BJ (cell line): ENCODE measurements at regions not wholly inside any gene's neighbourhood (a gene's known extent, or its start where the extent isn't known, plus 50 kb on each side); places are given as distances from the start of the nearest gene placed in this dataset.

Experiments used
- CTCF ChIA-PET: fragments of 350-600 bp; formaldehyde crosslinking; extraction: SDS; loops from one replicate; lab custom pipeline; 2021; ENCODE audit warnings: antibody characterized with exemption, inconsistent platforms; lab: Yijun Ruan, JAX
- POLR2A ChIA-PET: fragments of 300-600 bp; sonication (Branson Sonifier 250); formaldehyde crosslinking; extraction: SDS; loops from one replicate; lab custom pipeline; 2021; ENCODE audit warnings: antibody characterized with exemption; lab: Charles Lee
- DNase-seq: peaks from one replicate; pipeline ENCODE4 v3.0.0-alpha.2; 2011; ENCODE audit warnings: low read depth
- H3K27me3 ChIP-seq: 2 replicates; pipeline ENCODE4 v1.6.0; 2011; ENCODE audit warnings: low read length; ENCODE audit not compliant: control insufficient read depth, insufficient read depth
- H3K36me3 ChIP-seq: 2 replicates; pipeline ENCODE4 v1.5.1; 2011; ENCODE audit warnings: low read length; ENCODE audit not compliant: control insufficient read depth, insufficient read depth
- H3K4me3 ChIP-seq: 2 replicates; pipeline ENCODE4 v1.5.1; 2011; ENCODE audit warnings: low read depth, mild to moderate bottlenecking, control low read depth, low read length
- CTCF ChIP-seq: IDR thresholded peaks from 2 replicates; pipeline ENCODE4 v1.5.1; 2011; ENCODE audit warnings: low read depth, mild to moderate bottlenecking, control low read depth, inconsistent platforms, low read length, moderate library complexity; ENCODE audit not compliant: insufficient read depth

- no peak for TF ChIP-seq CTCF
- POLR2A ChIA-PET, result no interaction called here
- no peak for DNase-seq
- Histone ChIP-seq H3K36me3 (no peaks in the 10 kb centered on the region), H3K27me3 (no peaks in the 10 kb centered on the region), H3K4me3 (no peak overlapping the region)
- CTCF ChIA-PET, result no interaction called here
Measured at GRCh38 chr4:141416219-141416618, 195.5 kb downstream of the ZNF330 start.

GRCh38 chr4:141416677-141417363, 196.1 kb downstream of the ZNF330 start:
- POLR2A ChIA-PET, result no interaction called here
- Histone ChIP-seq H3K36me3 (no peaks in the 10 kb centered on the region), H3K27me3 (no peaks in the 10 kb centered on the region), H3K4me3 (no peak overlapping the region)
- CTCF ChIA-PET, result interaction anchor here (1.0 to 1.2 kb wide), 2 partner anchors 58 to 295 kb away, joined by 3 read pairs; no protein-coding TSS in a partner anchor
- no peak for DNase-seq
- no peak for TF ChIP-seq CTCF

- POLR2A ChIA-PET, result no interaction called here
- TF ChIP-seq CTCF, result no peak
- H3K36me3 ChIP-seq, result no peaks in the 10 kb centered on the region
- no peak for DNase-seq
- CTCF ChIA-PET, result interaction anchor here (1.0 to 1.2 kb wide), 2 partner anchors 57 to 294 kb away, joined by 3 read pairs; no protein-coding TSS in a partner anchor
- H3K4me3 ChIP-seq, result no peak overlapping the region
- H3K27me3 ChIP-seq, result no peaks in the 10 kb centered on the region
Measured at GRCh38 chr4:141417387-141417786, 196.7 kb downstream of the ZNF330 start.

GRCh38 chr4:141425124-141425523, 204.4 kb downstream of the ZNF330 start:
- Histone ChIP-seq H3K36me3 (no peaks in the 10 kb centered on the region), H3K27me3 (no peaks in the 10 kb centered on the region), H3K4me3 (no peak overlapping the region)
- ChIA-PET CTCF (no interaction called here), POLR2A (no interaction called here)
- TF ChIP-seq CTCF, result no peak
- peak; percentile 48 for DNase-seq

- ChIA-PET POLR2A (no interaction called here), CTCF (no interaction called here)
- DNase-seq, result no peak
- Histone ChIP-seq H3K36me3 (no peaks in the 10 kb centered on the region), H3K4me3 (no peak overlapping the region), H3K27me3 (no peaks in the 10 kb centered on the region)
- TF ChIP-seq CTCF, result no peak
Measured at GRCh38 chr4:141427726-141428296, 207.1 kb downstream of the ZNF330 start.
